ENCODE measurements at regions not wholly inside any gene's neighbourhood (a gene's known extent, or its start where the extent isn't known, plus 50 kb on each side); places are given as distances from the start of the nearest gene placed in this dataset.

DNA sequence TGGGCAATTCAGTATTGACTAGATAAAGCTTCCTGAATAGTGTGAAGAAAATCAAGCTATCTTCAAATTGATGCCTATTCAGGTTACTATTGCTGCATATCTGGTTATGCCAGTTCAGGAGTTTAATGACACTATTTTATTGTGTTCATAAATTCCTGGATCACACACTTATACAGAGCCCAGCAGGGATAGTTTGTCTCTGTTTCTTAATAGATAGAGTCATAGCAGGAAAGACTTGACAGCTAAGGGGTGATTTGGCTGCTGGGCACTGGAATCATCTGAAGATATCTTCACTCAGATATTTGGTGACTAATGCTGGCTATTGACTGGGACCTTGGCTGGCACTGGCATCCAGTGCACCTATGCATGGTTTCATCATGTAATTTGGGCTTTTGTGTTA lies 187.8 kb downstream of the PYDC2 start:
- TF ChIP-seq EZH2 (IDR thresholded peaks at IDR 0.05; ENCODE audit: insufficient read depth, poor library complexity, severe bottlenecking) (no peak), EZH2phosphoT487 (IDR thresholded peaks at IDR 0.05; ENCODE audit: insufficient read depth, low read depth) (no peak)

Data from GM23248 (cell line).